Caco-2 (cell line): ENCODE measurements at regions not wholly inside any gene's neighbourhood (a gene's known extent, or its start where the extent isn't known, plus 50 kb on each side); places are given as distances from the start of the nearest gene placed in this dataset.

Experiments
- BruUV-seq: library from RNA; stranded (reverse); fragments of 400-500 nt; replicated peaks from 2 replicates; lab custom pipeline; 2021; lab: Mats Ljungman, UMichigan
- CTCF ChIA-PET: fragments of 300-600 bp; sonication (Branson Sonifier 250); formaldehyde crosslinking; loops from one replicate; lab custom pipeline; 2022; ENCODE audit warnings: antibody characterized with exemption; lab: Charles Lee
- POLR2A ChIA-PET: fragments of 300-600 bp; sonication (Branson Sonifier 250); formaldehyde crosslinking; loops from one replicate; lab custom pipeline; 2022; ENCODE audit warnings: antibody characterized with exemption; lab: Charles Lee
- DNase-seq, 2 experiments: peaks; one replicate each; pipeline versions ENCODE4 v3.0.0 to v3.0.0-alpha.2; 2020 to 2022
- H3K27me3 ChIP-seq: replicated peaks from 2 replicates; pipeline ENCODE4 v1.6.0; 2011; ENCODE audit warnings: low read length; ENCODE audit not compliant: control insufficient read depth, insufficient read depth
- H3K36me3 ChIP-seq: 2 replicates; pipeline ENCODE4 v1.5.1; 2011; ENCODE audit warnings: low read length; ENCODE audit not compliant: control insufficient read depth, insufficient read depth
- H3K4me1 ChIP-seq: fragments of 250-450 bp; sonication (Bioruptor Pico); 2 replicates; pipeline ENCODE4 v1.5.1; 2020; ENCODE audit warnings: mild to moderate bottlenecking
- H3K4me3 ChIP-seq: 2 replicates; pipeline ENCODE4 v1.5.1; 2011; ENCODE audit warnings: low read depth, mild to moderate bottlenecking, control low read depth, low read length
- H3K9me3 ChIP-seq: fragments of 250-450 bp; sonication (Bioruptor Pico); 2 replicates; pipeline ENCODE4 v1.5.1; 2020; ENCODE audit warnings: mild to moderate bottlenecking, moderate library complexity
- H3K27ac Mint-ChIP-seq: one replicate; pipeline ENCODE4 v1.8.0; 2022; ENCODE audit warnings: mixed read lengths; ENCODE audit not compliant: unreplicated experiment
- H3K27me3 Mint-ChIP-seq: one replicate; pipeline ENCODE4 v1.8.0; 2022; ENCODE audit warnings: mixed read lengths; ENCODE audit not compliant: insufficient read depth, unreplicated experiment
- H3K36me3 Mint-ChIP-seq: one replicate; pipeline ENCODE4 v1.8.0; 2022; ENCODE audit warnings: mild to moderate bottlenecking, mixed read lengths; ENCODE audit not compliant: insufficient read depth, unreplicated experiment
- H3K4me1 Mint-ChIP-seq: one replicate; pipeline ENCODE4 v1.8.0; 2022; ENCODE audit warnings: low read depth, mixed read lengths; ENCODE audit not compliant: unreplicated experiment
- H3K4me3 Mint-ChIP-seq: one replicate; pipeline ENCODE4 v1.8.0; 2022; ENCODE audit warnings: mild to moderate bottlenecking, moderate library complexity, mixed read lengths; ENCODE audit not compliant: unreplicated experiment
- H3K9me3 Mint-ChIP-seq: one replicate; pipeline ENCODE4 v1.8.0; 2022; ENCODE audit warnings: mixed read lengths; ENCODE audit not compliant: unreplicated experiment
- CTCF ChIP-seq, 2 experiments: fragments of 200-600 bp in 1 of 2; IDR thresholded peaks; 1 replicate in 1 of 2; 2 replicates in 1 of 2; pipeline versions ENCODE4 v1.5.1 to v1.8.0; 2011 to 2022; ENCODE audit warnings: antibody characterized with exemption in 1 of 2, control low read depth in 1 of 2, inconsistent platforms in 1 of 2, low read depth in 1 of 2, low read length in 1 of 2, mild to moderate bottlenecking in 1 of 2, moderate library complexity in 1 of 2; ENCODE audit not compliant: insufficient read depth in 1 of 2, severe bottlenecking in 1 of 2, unreplicated experiment in 1 of 2
- intact Hi-C: fragments of 100-400 bp; cut with micrococcal nuclease; formaldehyde crosslinking; loops from one replicate; pipeline ENCODE4 v1.10.0; 2022; ENCODE audit not compliant: unreplicated experiment

GRCh38 chr2:120619579-120619978 is 116.1 kb upstream of the GLI2 start:
- no peak overlapping the region for H3K4me3 Mint-ChIP-seq
- ChIA-PET POLR2A (no interaction called here), CTCF (interaction anchor here (0.8 to 1.3 kb wide), 2 partner anchors 154 to 276 kb away, joined by 3 to 10 read pairs; no protein-coding TSS in a partner anchor)
- no TSS peak for BruUV-seq
- peak overlapping the region; percentile 50 for H3K27ac Mint-ChIP-seq
- no peaks in the 10 kb centered on the region; the same call in 1 of the 2 replicates for H3K36me3 ChIP-seq
- intact Hi-C loops: loop anchor here (1.0 kb wide), 1 partner anchor 55 kb away; no protein-coding TSS in a partner anchor
- H3K4me3 ChIP-seq: no peak overlapping the region
- no peaks in the 10 kb centered on the region for H3K36me3 Mint-ChIP-seq
- peak; percentile 67 to 70 for DNase-seq
- TF ChIP-seq CTCF (IDR thresholded peaks at IDR 0.05; ENCODE audit: insufficient read depth in 1 of 2, low read depth in 1 of 2, low read length in 1 of 2, severe bottlenecking in 1 of 2, unreplicated experiment in 1 of 2): no peak
- no peaks in the 10 kb centered on the region for H3K4me1 Mint-ChIP-seq
- H3K4me1 ChIP-seq: peaks cover 11% of the 10 kb centered on the region
- H3K27me3 ChIP-seq: no peaks in the 10 kb centered on the region
- H3K27me3 Mint-ChIP-seq: no peaks in the 10 kb centered on the region
- peaks cover 14% of the 10 kb centered on the region for H3K9me3 Mint-ChIP-seq
- H3K9me3 ChIP-seq: no peaks in the 10 kb centered on the region

DNA sequence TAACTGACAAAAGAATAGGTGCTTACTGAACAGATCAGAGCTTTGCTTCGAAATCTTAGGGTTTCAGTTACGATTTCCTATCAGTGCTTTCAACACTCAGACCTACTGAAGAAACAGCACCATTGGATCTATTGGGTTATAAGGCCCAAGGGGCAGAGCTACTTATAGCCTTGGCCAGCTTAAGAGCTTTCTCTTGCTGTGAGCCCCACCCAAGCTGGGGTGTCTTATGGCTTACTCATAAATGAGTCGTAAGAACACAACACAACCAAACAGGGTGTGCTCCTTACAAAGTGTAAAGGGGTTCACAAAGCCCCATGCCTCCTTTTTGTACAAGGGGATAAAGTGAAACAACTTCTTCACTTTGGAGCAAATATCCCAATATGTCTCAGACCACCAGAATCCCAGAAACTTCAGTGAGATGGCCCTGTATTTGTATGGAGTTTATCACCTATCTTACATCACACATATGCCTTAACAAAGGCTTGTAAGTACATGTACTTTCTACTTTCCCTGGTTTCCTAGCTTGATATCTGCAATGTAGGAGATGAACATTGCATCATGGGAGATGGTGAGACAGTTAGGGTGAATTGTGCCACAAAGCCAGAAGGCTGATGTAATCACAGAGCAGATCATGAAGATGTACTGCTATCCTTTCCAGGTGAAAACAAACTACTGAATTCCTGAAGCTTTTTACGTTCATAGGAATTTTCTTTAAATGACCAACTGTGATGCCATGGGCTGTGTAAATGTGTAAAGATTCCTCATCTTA is 115.5 kb upstream of the GLI2 start:
- Mint-ChIP-seq H3K9me3 (peaks cover 14% of the 10 kb centered on the region), H3K4me1 (no peaks in the 10 kb centered on the region), H3K4me3 (no peak overlapping the region), H3K36me3 (no peaks in the 10 kb centered on the region), H3K27ac (peak overlapping the region; percentile 50), H3K27me3 (no peaks in the 10 kb centered on the region)
- no peak overlapping the region for H3K4me3 ChIP-seq
- intact Hi-C loops: no loop called here
- CTCF ChIA-PET: interaction anchor here (0.8 to 1.3 kb wide), 2 partner anchors 154 to 276 kb away, joined by 3 to 10 read pairs; no protein-coding TSS in a partner anchor
- H3K27me3 ChIP-seq: no peaks in the 10 kb centered on the region
- no peak for TF ChIP-seq CTCF (IDR thresholded peaks at IDR 0.05; ENCODE audit: insufficient read depth in 1 of 2, low read depth in 1 of 2, low read length in 1 of 2, severe bottlenecking in 1 of 2, unreplicated experiment in 1 of 2)
- H3K36me3 ChIP-seq: no peaks in the 10 kb centered on the region; the same call in 1 of the 2 replicates
- POLR2A ChIA-PET: no interaction called here
- BruUV-seq: no TSS peak
- H3K4me1 ChIP-seq: peaks cover 11% of the 10 kb centered on the region
- no peaks in the 10 kb centered on the region for H3K9me3 ChIP-seq
- DNase-seq: no peak

GRCh38 chr2:120622159-120622869 is 113.4 kb upstream of the GLI2 start:
- H3K4me3 ChIP-seq: no peak overlapping the region
- H3K27ac Mint-ChIP-seq: no peak overlapping the region
- BruUV-seq: no TSS peak
- intact Hi-C loops: no loop called here
- CTCF ChIA-PET: no interaction called here
- no peaks in the 10 kb centered on the region for H3K4me1 Mint-ChIP-seq
- H3K27me3 ChIP-seq: no peaks in the 10 kb centered on the region
- TF ChIP-seq CTCF (IDR thresholded peaks at IDR 0.05; ENCODE audit: insufficient read depth in 1 of 2, low read depth in 1 of 2, low read length in 1 of 2, severe bottlenecking in 1 of 2, unreplicated experiment in 1 of 2): no peak
- H3K27me3 Mint-ChIP-seq: no peaks in the 10 kb centered on the region
- no peak overlapping the region for H3K4me3 Mint-ChIP-seq
- POLR2A ChIA-PET: no interaction called here
- DNase-seq: no peak
- H3K36me3 Mint-ChIP-seq: no peaks in the 10 kb centered on the region
- no peaks in the 10 kb centered on the region; the same call in 1 of the 2 replicates for H3K36me3 ChIP-seq
- H3K9me3 Mint-ChIP-seq: peaks cover 14% of the 10 kb centered on the region
- H3K4me1 ChIP-seq: peaks cover 11% of the 10 kb centered on the region
- no peaks in the 10 kb centered on the region for H3K9me3 ChIP-seq
